K562 (cell line): ENCODE measurements at regions not wholly inside any gene's neighbourhood (a gene's known extent, or its start where the extent isn't known, plus 50 kb on each side); places are given as distances from the start of the nearest gene placed in this dataset.

Experiments used
- FOXM1 ChIP-seq, 2 experiments: fragments of 450-650 bp in 1 of 2; sonication (generic) in 1 of 2; formaldehyde crosslinking in 1 of 2; IDR thresholded peaks; 2 replicates each; pipeline versions ENCODE4 v1.6.1 to v1.9.0; 2017 to 2022; ENCODE audit warnings: low read depth in 2 of 2, mild to moderate bottlenecking in 2 of 2, missing genetic modification reagents in 1 of 2, moderate library complexity in 1 of 2
- GABPA ChIP-seq: fragments of 200-800 bp; sonication (Bioruptor generic); conservative IDR thresholded peaks from 2 replicates; pipeline ENCODE4 v1.6.1; 2016; ENCODE audit warnings: low read depth, missing genetic modification characterization, missing compliant biosample characterization
- LCOR ChIP-seq: sonication (generic); formaldehyde crosslinking; IDR thresholded peaks from 2 replicates; pipeline ENCODE4 v1.8.0; 2022; ENCODE audit warnings: mild to moderate bottlenecking, missing genetic modification reagents
- PRDM10 ChIP-seq: fragments of 450-650 bp; IDR thresholded peaks from 2 replicates; pipeline ENCODE4 v1.6.1; 2018; ENCODE audit not compliant: partially characterized antibody
- ZNF316 ChIP-seq: fragments of 450-650 bp; IDR thresholded peaks from 2 replicates; pipeline ENCODE4 v1.6.1; 2016
- ZSCAN32 ChIP-seq: fragments of 450-650 bp; formaldehyde crosslinking; IDR thresholded peaks from 2 replicates; pipeline ENCODE4 v1.4.0; 2020; ENCODE audit warnings: mild to moderate bottlenecking, moderate library complexity

GRCh38 chr1:229880271-229881170 is 186.5 kb upstream of the GALNT2 start (continued):
- TF ChIP-seq ZSCAN32 (CRISPR knock-in tag) (no peak), LCOR (CRISPR knock-in tag) (no peak), PRDM10 (no peak), FOXM1 (IDR thresholded peaks at IDR 0.05; ENCODE audit: low read depth) (no peak), FOXM1 (CRISPR knock-in tag; IDR thresholded peaks at IDR 0.05; ENCODE audit: low read depth) (no peak), GABPA (tag) (no peak), ZNF316 (no peak)
- TF ChIP-seq, all 486 proteins: peak for 0
